ENCODE measurements at regions not wholly inside any gene's neighbourhood (a gene's known extent, or its start where the extent isn't known, plus 50 kb on each side); places are given as distances from the start of the nearest gene placed in this dataset.

- TF ChIP-seq, protein P1, sequence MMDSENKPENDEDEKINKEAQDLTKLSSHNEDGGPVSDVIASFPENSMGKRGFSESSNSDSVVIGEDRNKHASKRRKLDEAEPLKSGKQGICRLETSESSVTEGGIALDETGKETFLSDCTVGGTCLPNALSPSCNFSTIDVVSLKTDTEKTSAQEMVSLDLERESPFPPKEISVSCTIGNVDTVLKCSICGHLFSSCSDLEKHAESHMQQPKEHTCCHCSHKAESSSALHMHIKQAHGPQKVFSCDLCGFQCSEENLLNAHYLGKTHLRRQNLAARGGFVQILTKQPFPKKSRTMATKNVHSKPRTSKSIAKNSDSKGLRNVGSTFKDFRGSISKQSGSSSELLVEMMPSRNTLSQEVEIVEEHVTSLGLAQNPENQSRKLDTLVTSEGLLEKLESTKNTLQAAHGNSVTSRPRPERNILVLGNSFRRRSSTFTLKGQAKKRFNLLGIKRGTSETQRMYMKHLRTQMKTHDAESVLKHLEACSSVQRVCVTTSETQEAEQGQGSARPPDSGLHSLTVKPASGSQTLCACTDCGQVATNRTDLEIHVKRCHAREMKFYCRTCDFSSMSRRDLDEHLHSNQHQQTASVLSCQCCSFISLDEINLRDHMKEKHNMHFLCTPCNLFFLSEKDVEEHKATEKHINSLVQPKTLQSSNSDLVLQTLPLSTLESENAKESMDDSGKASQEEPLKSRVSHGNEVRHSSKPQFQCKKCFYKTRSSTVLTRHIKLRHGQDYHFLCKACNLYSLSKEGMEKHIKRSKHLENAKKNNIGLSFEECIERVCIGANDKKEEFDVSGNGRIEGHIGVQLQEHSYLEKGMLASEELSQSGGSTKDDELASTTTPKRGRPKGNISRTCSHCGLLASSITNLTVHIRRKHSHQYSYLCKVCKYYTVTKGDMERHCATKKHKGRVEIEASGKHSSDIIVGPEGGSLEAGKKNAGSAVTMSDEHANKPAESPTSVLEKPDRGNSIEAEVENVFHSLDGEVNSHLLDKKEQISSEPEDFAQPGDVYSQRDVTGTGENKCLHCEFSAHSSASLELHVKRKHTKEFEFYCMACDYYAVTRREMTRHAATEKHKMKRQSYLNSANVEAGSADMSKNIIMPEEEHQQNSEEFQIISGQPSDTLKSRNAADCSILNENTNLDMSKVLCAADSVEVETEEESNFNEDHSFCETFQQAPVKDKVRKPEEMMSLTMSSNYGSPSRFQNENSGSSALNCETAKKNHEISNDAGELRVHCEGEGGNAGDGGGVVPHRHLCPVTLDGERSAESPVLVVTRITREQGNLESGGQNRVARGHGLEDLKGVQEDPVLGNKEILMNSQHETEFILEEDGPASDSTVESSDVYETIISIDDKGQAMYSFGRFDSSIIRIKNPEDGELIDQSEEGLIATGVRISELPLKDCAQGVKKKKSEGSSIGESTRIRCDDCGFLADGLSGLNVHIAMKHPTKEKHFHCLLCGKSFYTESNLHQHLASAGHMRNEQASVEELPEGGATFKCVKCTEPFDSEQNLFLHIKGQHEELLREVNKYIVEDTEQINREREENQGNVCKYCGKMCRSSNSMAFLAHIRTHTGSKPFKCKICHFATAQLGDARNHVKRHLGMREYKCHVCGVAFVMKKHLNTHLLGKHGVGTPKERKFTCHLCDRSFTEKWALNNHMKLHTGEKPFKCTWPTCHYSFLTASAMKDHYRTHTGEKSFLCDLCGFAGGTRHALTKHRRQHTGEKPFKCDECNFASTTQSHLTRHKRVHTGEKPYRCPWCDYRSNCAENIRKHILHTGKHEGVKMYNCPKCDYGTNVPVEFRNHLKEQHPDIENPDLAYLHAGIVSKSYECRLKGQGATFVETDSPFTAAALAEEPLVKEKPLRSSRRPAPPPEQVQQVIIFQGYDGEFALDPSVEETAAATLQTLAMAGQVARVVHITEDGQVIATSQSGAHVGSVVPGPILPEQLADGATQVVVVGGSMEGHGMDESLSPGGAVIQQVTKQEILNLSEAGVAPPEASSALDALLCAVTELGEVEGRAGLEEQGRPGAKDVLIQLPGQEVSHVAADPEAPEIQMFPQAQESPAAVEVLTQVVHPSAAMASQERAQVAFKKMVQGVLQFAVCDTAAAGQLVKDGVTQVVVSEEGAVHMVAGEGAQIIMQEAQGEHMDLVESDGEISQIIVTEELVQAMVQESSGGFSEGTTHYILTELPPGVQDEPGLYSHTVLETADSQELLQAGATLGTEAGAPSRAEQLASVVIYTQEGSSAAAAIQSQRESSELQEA (CRISPR knock-in tag; IDR thresholded peaks at IDR 0.05; ENCODE audit: not compliant biosample characterization) = no peak
- TF ChIP-seq PRPF4 (IDR thresholded peaks at IDR 0.05; ENCODE audit: low read depth, low read length, poor library complexity, severe bottlenecking) (no peak), RFX1 (IDR thresholded peaks at IDR 0.05) (no peak), GABPA (IDR thresholded peaks at IDR 0.05; ENCODE audit: low read depth, low read length) (no peak), GABPA (CRISPR knock-in tag; IDR thresholded peaks at IDR 0.05; ENCODE audit: low read depth) (no peak), ZNF333 (CRISPR knock-in tag; IDR thresholded peaks at IDR 0.05; ENCODE audit: borderline replicate concordance) (no peak), EZH2 (conservative IDR thresholded peaks at IDR 0.05; ENCODE audit: low read depth, low read length) (no peak), SIN3A (IDR thresholded peaks at IDR 0.05; ENCODE audit: borderline replicate concordance, low read depth, low read length) (no peak), ZNF207 (IDR thresholded peaks at IDR 0.05; ENCODE audit: borderline replicate concordance) (no peak), NR2C2 (CRISPR knock-in tag; IDR thresholded peaks at IDR 0.05; ENCODE audit: borderline replicate concordance) (no peak), RFXAP (CRISPR knock-in tag; IDR thresholded peaks at IDR 0.05; ENCODE audit: borderline replicate concordance) (no peak)
These were observed 151.6 kb upstream of the SYNPR start for GRCh38 chr3:63126530-63126929.
